ENCODE measurements at regions not wholly inside any gene's neighbourhood (a gene's known extent, or its start where the extent isn't known, plus 50 kb on each side); places are given as distances from the start of the nearest gene placed in this dataset.

DNA sequence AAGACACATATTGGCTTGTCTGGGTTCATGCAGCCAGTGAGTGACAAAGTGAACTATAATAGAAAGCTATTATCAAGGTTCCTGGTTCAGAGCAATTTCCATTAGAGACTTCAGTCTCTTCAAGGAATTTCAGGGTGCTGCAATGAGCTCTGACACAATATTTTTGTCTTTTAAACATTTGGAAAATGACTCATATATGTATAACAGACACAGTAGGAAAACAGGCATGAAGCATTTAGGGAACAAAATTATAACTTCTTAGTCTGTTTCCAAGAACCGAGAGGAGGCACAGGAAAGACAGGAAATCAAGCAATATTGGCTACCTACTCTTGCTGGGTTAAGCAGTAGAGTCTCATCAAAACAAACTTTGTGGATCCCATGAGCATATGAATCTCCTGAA, 170.4 kb downstream of the PTPRC start:
- H3K36me3 ChIP-seq (ENCODE audit: control insufficient read depth, insufficient read depth, low read length) = no peaks in the 10 kb centered on the region
- peaks cover 3% of the 10 kb centered on the region; the same call in 1 of the 2 replicates for H3K9me3 ChIP-seq (ENCODE audit: control insufficient read depth, insufficient read depth, low read depth, low read length)
- no peaks in the 10 kb centered on the region for H3K27me3 ChIP-seq (ENCODE audit: control insufficient read depth, insufficient read depth, low read length)
- no peak for DNase-seq (ENCODE audit: low read depth, low spot score)
- ChIA-PET POLR2A (no interaction called here), CTCF (no interaction called here)
- H3K4me3 ChIP-seq (ENCODE audit: low read depth in 2 of 2, low read length in 2 of 2) = no peak overlapping the region
- intact Hi-C loops (cut with micrococcal nuclease; ENCODE audit: unreplicated experiment) = no loop called here
- BruUV-seq (replicated peaks) = no TSS peak
- H3K4me1 ChIP-seq (ENCODE audit: control insufficient read depth, insufficient read depth, low read length) = no peaks in the 10 kb centered on the region
- no peak overlapping the region for H3K27ac ChIP-seq (ENCODE audit: low read length)
- no peak for ATAC-seq
- in situ Hi-C loops (cut with HindIII; ENCODE audit: low pct_unique_long_range_greater_than_20kb, low sequenced_read_pairs) = no loop called here
- TF ChIP-seq, protein P1, sequence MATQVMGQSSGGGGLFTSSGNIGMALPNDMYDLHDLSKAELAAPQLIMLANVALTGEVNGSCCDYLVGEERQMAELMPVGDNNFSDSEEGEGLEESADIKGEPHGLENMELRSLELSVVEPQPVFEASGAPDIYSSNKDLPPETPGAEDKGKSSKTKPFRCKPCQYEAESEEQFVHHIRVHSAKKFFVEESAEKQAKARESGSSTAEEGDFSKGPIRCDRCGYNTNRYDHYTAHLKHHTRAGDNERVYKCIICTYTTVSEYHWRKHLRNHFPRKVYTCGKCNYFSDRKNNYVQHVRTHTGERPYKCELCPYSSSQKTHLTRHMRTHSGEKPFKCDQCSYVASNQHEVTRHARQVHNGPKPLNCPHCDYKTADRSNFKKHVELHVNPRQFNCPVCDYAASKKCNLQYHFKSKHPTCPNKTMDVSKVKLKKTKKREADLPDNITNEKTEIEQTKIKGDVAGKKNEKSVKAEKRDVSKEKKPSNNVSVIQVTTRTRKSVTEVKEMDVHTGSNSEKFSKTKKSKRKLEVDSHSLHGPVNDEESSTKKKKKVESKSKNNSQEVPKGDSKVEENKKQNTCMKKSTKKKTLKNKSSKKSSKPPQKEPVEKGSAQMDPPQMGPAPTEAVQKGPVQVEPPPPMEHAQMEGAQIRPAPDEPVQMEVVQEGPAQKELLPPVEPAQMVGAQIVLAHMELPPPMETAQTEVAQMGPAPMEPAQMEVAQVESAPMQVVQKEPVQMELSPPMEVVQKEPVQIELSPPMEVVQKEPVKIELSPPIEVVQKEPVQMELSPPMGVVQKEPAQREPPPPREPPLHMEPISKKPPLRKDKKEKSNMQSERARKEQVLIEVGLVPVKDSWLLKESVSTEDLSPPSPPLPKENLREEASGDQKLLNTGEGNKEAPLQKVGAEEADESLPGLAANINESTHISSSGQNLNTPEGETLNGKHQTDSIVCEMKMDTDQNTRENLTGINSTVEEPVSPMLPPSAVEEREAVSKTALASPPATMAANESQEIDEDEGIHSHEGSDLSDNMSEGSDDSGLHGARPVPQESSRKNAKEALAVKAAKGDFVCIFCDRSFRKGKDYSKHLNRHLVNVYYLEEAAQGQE (IDR thresholded peaks at IDR 0.05; ENCODE audit: insufficient read depth in 1 of 2, low read depth in 2 of 2, low read length in 1 of 2) = no peak
- no peak for TF ChIP-seq POLR2AphosphoS5 (IDR thresholded peaks at IDR 0.05; ENCODE audit: low read depth, low read length)
- TF ChIP-seq SIN3A (IDR thresholded peaks at IDR 0.05; ENCODE audit: borderline replicate concordance, insufficient read depth, low read depth, low read length) = no peak

DNA sequence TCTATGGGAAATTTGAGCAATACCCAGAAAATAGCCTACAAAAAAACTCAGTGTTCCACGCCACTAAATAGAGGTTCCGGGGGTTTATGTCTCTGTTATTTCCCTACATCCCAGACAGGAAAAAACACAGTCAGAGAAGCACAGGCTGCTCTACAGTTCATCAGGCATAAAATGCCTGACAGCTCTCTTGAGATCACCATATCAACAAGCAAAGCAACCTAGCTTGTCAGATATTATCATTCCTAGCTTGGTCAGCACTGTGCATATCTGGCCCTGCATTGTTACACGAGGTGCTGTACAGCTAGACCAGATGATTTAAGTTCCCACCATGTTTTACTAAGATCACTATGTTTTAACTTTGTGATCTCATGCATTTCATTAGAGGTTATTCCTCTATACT, 172.6 kb downstream of the PTPRC start:
- intact Hi-C loops (cut with micrococcal nuclease; ENCODE audit: unreplicated experiment) (no loop called here), in situ Hi-C loops (cut with HindIII; ENCODE audit: low pct_unique_long_range_greater_than_20kb, low sequenced_read_pairs) (no loop called here)
- H3K4me1 ChIP-seq (ENCODE audit: control insufficient read depth, insufficient read depth, low read length) = no peaks in the 10 kb centered on the region
- ChIA-PET CTCF (no interaction called here), POLR2A (no interaction called here)
- ATAC-seq = no peak
- H3K27ac ChIP-seq (ENCODE audit: low read length) = no peak overlapping the region
- no peak overlapping the region for H3K4me3 ChIP-seq (ENCODE audit: low read depth in 2 of 2, low read length in 2 of 2)
- no peaks in the 10 kb centered on the region for H3K36me3 ChIP-seq (ENCODE audit: control insufficient read depth, insufficient read depth, low read length)
- no TSS peak for BruUV-seq (replicated peaks)
- no peaks in the 10 kb centered on the region for H3K27me3 ChIP-seq (ENCODE audit: control insufficient read depth, insufficient read depth, low read length)
- H3K9me3 ChIP-seq (ENCODE audit: control insufficient read depth, insufficient read depth, low read depth, low read length) = peaks cover 3% of the 10 kb centered on the region; the same call in 1 of the 2 replicates
- TF ChIP-seq POLR2AphosphoS5 (IDR thresholded peaks at IDR 0.05; ENCODE audit: low read depth, low read length) = no peak
- TF ChIP-seq, protein P2, sequence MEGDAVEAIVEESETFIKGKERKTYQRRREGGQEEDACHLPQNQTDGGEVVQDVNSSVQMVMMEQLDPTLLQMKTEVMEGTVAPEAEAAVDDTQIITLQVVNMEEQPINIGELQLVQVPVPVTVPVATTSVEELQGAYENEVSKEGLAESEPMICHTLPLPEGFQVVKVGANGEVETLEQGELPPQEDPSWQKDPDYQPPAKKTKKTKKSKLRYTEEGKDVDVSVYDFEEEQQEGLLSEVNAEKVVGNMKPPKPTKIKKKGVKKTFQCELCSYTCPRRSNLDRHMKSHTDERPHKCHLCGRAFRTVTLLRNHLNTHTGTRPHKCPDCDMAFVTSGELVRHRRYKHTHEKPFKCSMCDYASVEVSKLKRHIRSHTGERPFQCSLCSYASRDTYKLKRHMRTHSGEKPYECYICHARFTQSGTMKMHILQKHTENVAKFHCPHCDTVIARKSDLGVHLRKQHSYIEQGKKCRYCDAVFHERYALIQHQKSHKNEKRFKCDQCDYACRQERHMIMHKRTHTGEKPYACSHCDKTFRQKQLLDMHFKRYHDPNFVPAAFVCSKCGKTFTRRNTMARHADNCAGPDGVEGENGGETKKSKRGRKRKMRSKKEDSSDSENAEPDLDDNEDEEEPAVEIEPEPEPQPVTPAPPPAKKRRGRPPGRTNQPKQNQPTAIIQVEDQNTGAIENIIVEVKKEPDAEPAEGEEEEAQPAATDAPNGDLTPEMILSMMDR (IDR thresholded peaks at IDR 0.05) = no peak
- TF ChIP-seq, protein P1 (IDR thresholded peaks at IDR 0.05; ENCODE audit: insufficient read depth in 1 of 2, low read depth in 2 of 2, low read length in 1 of 2) = no peak
- TF ChIP-seq SIN3A (IDR thresholded peaks at IDR 0.05; ENCODE audit: borderline replicate concordance, insufficient read depth, low read depth, low read length) = no peak
- no peak for TF ChIP-seq TCF7L2 (IDR thresholded peaks at IDR 0.05; ENCODE audit: low read depth, low read length)
- no peak for DNase-seq (ENCODE audit: low read depth, low spot score)
